Breast epithelium (tissue), 4 donors: ENCODE measurements at regions not wholly inside any gene's neighbourhood (a gene's known extent, or its start where the extent isn't known, plus 50 kb on each side); places are given as distances from the start of the nearest gene placed in this dataset.

ENCODE experiments used
- DNase-seq, 2 donors: peaks; one replicate each; pipeline ENCODE4 v3.0.0-alpha.2; 2019; ENCODE audit warnings: low spot score in 2 of 2
- H3K27ac ChIP-seq, 2 donors: fragments of 200-600 bp; sonication (generic) in 1 of 2; one replicate each; pipeline ENCODE4 v1.5.1; 2016 to 2019; ENCODE audit warnings: mild to moderate bottlenecking in 1 of 2
- H3K27me3 ChIP-seq, 2 donors: fragments of 200-600 bp; sonication (generic) in 1 of 2; one replicate each; pipeline versions ENCODE4 v1.5.1 to v1.6.0; 2017 to 2019; ENCODE audit warnings: control low read depth in 1 of 2, mild to moderate bottlenecking in 1 of 2
- H3K36me3 ChIP-seq: fragments of 200-600 bp; one replicate; pipeline ENCODE4 v1.5.1; 2019
- H3K4me1 ChIP-seq, 2 donors: fragments of 200-600 bp; sonication (generic); one replicate each; pipeline ENCODE4 v1.5.1; 2016 to 2019; ENCODE audit warnings: control low read depth in 1 of 2
- H3K4me3 ChIP-seq, 3 donors: fragments of 200-600 bp; sonication (generic); 1 replicate in 2 of 3; 2 replicates in 1 of 3; pipeline ENCODE4 v1.5.1; 2016 to 2019; ENCODE audit warnings: mild to moderate bottlenecking in 3 of 3, moderate library complexity in 2 of 3
- H3K9me3 ChIP-seq, 2 donors: fragments of 200-600 bp; sonication (generic) in 1 of 2; one replicate each; pipeline ENCODE4 v1.5.1; 2016 to 2019; ENCODE audit warnings: control low read depth in 1 of 2
- CTCF ChIP-seq, 3 donors: fragments of 450-650 bp; IDR thresholded peaks; one replicate each; pipeline ENCODE4 v1.5.1; 2016 to 2017; ENCODE audit warnings: antibody characterized with exemption in 3 of 3, mild to moderate bottlenecking in 3 of 3, moderate library complexity in 3 of 3
- POLR2A ChIP-seq: fragments of 450-650 bp; IDR thresholded peaks from one replicate; pipeline ENCODE4 v1.6.1; 2016; ENCODE audit warnings: antibody characterized with exemption, mild to moderate bottlenecking, moderate library complexity
- POLR2AphosphoS5 ChIP-seq, 3 donors: sonication (generic); formaldehyde crosslinking; IDR thresholded peaks; one replicate each; pipeline ENCODE4 v1.6.1; 2017; ENCODE audit warnings: antibody characterized with exemption in 3 of 3
- intact Hi-C: fragments of 100-400 bp; cut with DNase I; formaldehyde crosslinking; loops from one replicate; pipeline ENCODE4 v1.15.1; 2023; ENCODE audit warnings: low total_unique reads

GRCh38 chr3:72335458-72336095 is 512.7 kb downstream of the SHQ1 start:
- no peak for DNase-seq
- H3K27ac ChIP-seq, result no peak overlapping the region
- TF ChIP-seq POLR2A (no peak), CTCF (IDR thresholded peaks at IDR 0.05) (no peak), POLR2AphosphoS5 (IDR thresholded peaks at IDR 0.05) (no peak)
- intact Hi-C loops, result loop anchor here (5.0 kb wide), 1 partner anchor 157 kb away; no protein-coding TSS in a partner anchor
- H3K9me3 ChIP-seq, result no peaks in the 10 kb centered on the region
- no peaks in the 10 kb centered on the region for H3K36me3 ChIP-seq
- H3K4me1 ChIP-seq, result no peaks in the 10 kb centered on the region
- H3K4me3 ChIP-seq, result no peak overlapping the region
- no peaks in the 10 kb centered on the region for H3K27me3 ChIP-seq

GRCh38 chr3:72334681-72335457 is 513.4 kb downstream of the SHQ1 start:
- intact Hi-C loops, result loop anchor here (5.0 kb wide), 1 partner anchor 157 kb away; no protein-coding TSS in a partner anchor
- no peaks in the 10 kb centered on the region for H3K4me1 ChIP-seq
- no peak overlapping the region for H3K27ac ChIP-seq
- no peak for TF ChIP-seq POLR2AphosphoS5 (IDR thresholded peaks at IDR 0.05)
- no peak for TF ChIP-seq CTCF (IDR thresholded peaks at IDR 0.05)
- TF ChIP-seq POLR2A, result no peak
- H3K4me3 ChIP-seq, result no peak overlapping the region
- no peaks in the 10 kb centered on the region for H3K36me3 ChIP-seq
- no peaks in the 10 kb centered on the region for H3K27me3 ChIP-seq
- H3K9me3 ChIP-seq, result no peaks in the 10 kb centered on the region
- no peak for DNase-seq

GRCh38 chr3:72332689-72333088 is 515.6 kb downstream of the SHQ1 start:
- Histone ChIP-seq H3K4me3 (no peak overlapping the region), H3K4me1 (no peaks in the 10 kb centered on the region), H3K36me3 (no peaks in the 10 kb centered on the region), H3K27me3 (no peaks in the 10 kb centered on the region), H3K9me3 (no peaks in the 10 kb centered on the region), H3K27ac (no peak overlapping the region)
- TF ChIP-seq CTCF (IDR thresholded peaks at IDR 0.05), result no peak
- intact Hi-C loops, result no loop called here
- no peak for DNase-seq

- DNase-seq, result no peak
- Histone ChIP-seq H3K27me3 (no peaks in the 10 kb centered on the region), H3K4me3 (no peak overlapping the region), H3K9me3 (no peaks in the 10 kb centered on the region), H3K4me1 (no peaks in the 10 kb centered on the region), H3K36me3 (no peaks in the 10 kb centered on the region), H3K27ac (no peak overlapping the region)
- TF ChIP-seq CTCF (IDR thresholded peaks at IDR 0.05), result no peak
- TF ChIP-seq POLR2A, result no peak
- no peak for TF ChIP-seq POLR2AphosphoS5 (IDR thresholded peaks at IDR 0.05)
- intact Hi-C loops, result no loop called here
These were observed 516.2 kb downstream of the SHQ1 start for GRCh38 chr3:72332036-72332435.

GRCh38 chr3:72331076-72331475 is 517.2 kb downstream of the SHQ1 start:
- DNase-seq, result no peak
- H3K27ac ChIP-seq, result no peak overlapping the region
- no peak for TF ChIP-seq CTCF (IDR thresholded peaks at IDR 0.05)
- TF ChIP-seq POLR2AphosphoS5 (IDR thresholded peaks at IDR 0.05), result no peak
- no peak for TF ChIP-seq POLR2A
- no peaks in the 10 kb centered on the region for H3K27me3 ChIP-seq
- no peaks in the 10 kb centered on the region for H3K9me3 ChIP-seq
- no peaks in the 10 kb centered on the region for H3K4me1 ChIP-seq
- intact Hi-C loops, result no loop called here
- no peaks in the 10 kb centered on the region for H3K36me3 ChIP-seq
- H3K4me3 ChIP-seq, result no peak overlapping the region
